GM21737 (cell line): ENCODE measurements at regions not wholly inside any gene's neighbourhood (a gene's known extent, or its start where the extent isn't known, plus 50 kb on each side); places are given as distances from the start of the nearest gene placed in this dataset.

ENCODE experiments used
- ATAC-seq: cut with Tn5 transposase; IDR thresholded peaks from one replicate; pipeline ENCODE4 v1.9.1; 2021; ENCODE audit warnings: mild to moderate bottlenecking, moderate library complexity; ENCODE audit not compliant: unreplicated experiment

GRCh38 chr6:139497345-139497961 lies 123.0 kb upstream of the CITED2 start:
- ATAC-seq = no peak

GRCh38 chr6:139496654-139497344 lies 122.4 kb upstream of the CITED2 start:
- no peak for ATAC-seq

DNA sequence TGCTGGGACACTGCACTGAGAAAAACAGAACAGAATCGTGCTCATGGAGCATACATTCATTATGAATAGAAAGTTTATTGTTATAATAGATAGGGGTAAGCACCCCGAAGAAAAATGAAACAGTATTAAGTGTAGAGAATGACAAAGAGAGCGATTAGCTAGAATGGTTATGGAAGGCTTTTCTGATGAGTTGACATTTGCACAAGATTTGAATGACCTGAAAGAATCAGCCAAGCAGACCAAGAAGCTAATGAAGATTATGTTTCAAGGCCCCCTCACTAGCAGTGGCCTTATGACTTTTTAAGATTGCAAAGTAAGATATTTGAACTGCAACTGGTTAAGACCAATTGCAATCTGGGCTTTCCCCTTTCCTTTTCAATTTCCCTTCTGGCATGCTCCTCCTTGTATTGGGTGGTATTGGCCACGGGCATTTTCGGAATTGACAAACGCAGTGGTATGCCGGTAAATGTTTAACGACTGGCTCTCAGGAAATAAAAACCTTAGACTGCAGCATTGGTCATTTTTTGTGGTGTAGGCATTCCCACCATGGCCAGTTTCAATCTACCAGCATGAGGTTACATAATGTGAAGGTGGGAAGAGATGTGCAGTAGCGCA lies 120.0 kb upstream of the CITED2 start:
- ATAC-seq = no peak

DNA sequence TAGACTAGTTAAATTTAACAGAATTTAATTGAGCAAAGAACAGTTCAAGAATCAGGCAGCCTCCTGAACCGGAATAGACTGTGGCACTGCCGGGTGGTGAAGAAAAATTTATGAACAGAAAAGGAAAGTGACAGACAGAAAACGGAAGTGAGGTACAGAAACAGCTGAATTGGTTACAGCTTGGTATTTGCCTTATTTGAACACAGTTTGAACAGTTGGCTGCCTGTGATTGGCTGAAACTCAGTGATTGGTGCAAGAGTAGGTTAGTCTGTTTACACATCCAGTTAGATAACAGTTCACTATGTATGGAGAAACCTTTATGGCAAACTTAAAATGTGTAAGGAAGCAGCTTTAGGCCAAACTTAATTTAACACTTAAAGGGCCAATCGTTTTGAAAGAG lies 116.0 kb upstream of the CITED2 start:
- no peak for ATAC-seq

- no peak for ATAC-seq
Observed at GRCh38 chr6:139486476-139486799, 112.0 kb upstream of the CITED2 start.

- no peak for ATAC-seq
Observed at GRCh38 chr6:139485742-139486475, 111.5 kb upstream of the CITED2 start.

- ATAC-seq = no peak
Observed at GRCh38 chr6:139485185-139485584, 110.7 kb upstream of the CITED2 start.

DNA sequence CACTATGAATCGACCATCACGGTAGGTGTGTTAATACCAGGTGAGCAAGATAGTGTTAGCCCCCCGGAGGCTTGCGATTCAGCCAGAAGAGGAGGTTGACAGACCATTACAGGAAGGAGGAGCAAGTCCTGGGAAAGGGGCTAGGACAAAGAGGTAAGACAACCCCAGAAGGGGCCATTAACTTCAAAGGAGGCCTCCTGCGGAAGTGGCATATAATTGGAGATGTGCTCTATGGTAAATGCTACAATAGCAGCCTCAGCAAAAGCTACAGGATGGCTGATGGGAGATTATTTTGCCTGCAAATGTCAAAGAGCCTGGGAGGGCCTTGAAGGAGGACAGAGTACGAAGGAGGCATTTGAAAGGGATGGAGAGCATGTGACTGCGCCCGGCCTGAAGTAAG lies 108.6 kb upstream of the CITED2 start:
- no peak for ATAC-seq

GRCh38 chr6:139482287-139482686 lies 107.8 kb upstream of the CITED2 start:
- no peak for ATAC-seq

DNA sequence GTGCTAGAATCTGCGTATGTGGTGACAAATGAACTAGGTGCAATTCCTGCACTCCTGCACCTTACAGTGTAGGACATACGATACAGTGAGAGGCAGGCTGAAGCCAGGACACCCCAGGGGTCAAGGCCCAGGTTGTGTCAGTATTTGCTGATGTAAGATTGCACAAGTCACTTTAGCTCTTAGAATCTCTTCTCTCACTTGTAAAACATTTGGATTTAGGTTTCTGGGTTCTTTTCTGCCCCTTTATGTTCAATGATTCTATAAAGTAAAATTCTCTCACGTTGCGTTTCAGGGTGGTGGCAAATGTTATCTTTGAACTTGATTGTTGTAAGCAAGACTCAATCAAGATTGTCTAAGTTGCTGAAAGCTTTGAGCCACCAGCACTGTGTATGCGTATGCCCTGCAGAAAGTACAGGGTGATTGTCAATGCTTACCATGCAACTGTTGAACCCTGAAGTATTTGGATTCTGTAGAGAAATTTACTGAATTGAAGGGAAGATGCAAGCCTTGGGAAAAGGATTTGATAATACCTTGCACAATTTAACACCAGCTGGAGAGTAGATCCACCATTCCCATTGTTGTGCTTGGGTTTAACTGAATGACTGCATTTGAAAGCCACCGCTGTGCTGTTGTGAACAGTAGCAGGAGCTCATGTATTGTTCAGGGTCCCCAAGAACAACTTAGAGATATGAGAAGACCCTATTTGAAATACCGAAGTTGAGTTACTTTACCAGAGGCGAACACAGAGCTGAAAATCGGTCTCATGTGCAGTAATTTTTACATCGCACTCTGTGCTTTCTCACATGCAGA lies 106.1 kb upstream of the CITED2 start:
- ATAC-seq = no peak

DNA sequence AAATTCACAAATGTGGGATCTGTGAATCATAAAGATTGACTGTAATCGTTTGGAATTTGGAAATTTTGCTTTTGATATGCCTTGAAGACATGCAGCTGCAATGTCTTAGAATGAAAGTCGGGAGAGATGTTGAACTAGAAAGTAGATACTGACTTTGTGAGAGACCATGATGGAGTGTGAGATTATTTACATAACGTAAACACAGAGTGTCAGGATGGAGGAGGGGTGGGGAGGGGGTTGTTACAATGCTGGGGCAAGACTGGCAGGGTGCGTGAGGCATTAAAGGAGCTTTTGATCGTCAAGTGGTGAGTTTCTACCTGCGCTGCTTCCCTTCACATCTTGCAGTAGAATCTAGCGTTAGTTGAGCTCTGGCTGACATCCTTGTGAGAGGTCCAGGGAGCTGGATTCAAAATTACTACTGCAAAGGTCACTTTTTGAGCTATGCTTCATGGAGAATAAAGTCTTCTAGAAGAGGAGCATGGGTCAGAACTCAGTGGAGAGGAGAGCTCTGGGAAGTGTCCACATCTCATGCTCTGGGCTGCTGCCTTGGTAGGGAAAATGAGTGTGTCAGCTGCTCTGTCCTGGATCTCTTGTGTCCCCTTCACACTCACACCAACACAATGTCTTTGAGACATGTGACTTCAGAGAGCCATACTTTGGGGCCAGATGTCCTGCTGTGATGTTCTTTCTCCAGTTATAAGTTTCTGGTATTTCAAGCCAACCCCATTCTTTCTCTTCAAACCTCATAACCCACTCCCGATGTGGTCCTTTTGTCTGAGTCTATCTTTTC lies 105.2 kb upstream of the CITED2 start:
- ATAC-seq = no peak

DNA sequence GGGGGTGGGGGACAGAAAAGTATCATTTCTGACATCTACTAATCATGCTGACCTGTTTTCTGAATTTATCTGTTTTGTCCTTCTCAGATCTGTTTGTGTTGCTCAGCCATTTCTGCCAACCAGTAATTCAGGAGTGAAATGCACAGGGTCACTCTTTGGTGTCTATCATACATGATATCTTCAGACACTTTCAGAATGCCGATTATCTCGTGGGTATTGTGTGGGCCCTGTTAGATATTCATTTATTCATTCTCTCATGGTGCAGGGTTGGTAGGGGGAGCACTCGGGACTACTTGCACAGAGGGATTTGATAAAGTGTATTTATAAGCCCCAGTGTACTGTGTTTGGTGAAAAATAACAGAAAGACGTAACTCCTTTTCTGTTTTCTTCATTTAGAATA lies 101.2 kb upstream of the CITED2 start:
- ATAC-seq = no peak

GRCh38 chr6:139475241-139475640 lies 100.8 kb upstream of the CITED2 start:
- ATAC-seq = no peak

- ATAC-seq = no peak
Observed at GRCh38 chr6:139474145-139475108, 100.0 kb upstream of the CITED2 start.

GRCh38 chr6:139473731-139474130 lies 99.3 kb upstream of the CITED2 start:
- ATAC-seq = no peak

DNA sequence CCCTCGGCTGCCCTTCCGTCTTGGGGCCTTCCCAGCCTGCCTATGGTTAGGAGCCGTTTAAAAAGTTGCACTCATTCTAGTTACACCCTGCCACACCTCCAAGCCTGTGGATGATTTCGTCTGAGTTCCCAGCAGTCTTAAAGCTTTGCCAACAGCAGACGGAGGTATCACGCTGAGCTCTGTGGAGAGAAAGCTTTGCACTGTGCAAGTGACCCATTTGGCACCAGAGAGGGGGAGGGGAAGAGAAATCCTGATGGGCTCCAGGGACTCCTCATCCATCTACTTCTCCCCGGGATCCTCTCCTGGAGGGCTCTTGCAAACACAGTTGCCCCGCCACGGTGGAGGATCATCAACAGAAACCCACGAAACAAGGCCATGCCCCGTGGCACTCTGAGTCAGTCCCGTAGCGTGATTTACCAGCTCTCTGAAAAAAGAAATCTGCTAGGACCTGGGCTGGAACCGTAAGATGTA lies 98.8 kb upstream of the CITED2 start:
- ATAC-seq = no peak

DNA sequence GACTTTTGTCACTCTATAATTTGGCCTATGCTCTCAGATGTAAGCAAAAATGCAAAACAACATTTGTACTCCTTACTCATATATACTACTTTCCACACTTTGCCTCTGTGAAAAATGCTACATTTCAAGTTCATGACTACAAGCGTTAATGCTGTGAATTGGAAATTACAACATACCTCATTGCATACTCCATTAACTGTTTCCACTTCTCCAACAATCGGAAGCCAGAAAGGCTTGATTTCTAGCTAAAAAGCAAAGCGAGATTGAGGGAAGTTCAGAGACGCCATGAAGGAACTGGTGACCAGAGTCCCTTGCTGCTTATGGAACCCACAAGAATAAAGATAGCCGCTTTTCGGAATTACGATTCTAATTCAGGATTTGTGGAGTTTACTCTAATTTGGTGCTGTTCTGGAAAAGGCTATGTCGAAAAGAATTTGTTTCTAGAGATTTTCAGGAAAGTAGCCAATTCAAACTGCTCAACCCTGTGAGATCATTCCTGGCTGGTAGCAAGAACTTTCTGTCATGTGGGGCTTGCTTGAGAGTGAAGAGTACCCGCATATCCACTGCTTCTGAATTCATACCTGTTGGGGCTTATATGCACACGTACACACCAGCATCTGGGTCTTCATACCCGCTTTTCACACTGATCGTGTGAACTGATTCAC lies 98.0 kb upstream of the CITED2 start:
- no peak for ATAC-seq

- ATAC-seq = no peak
Observed at GRCh38 chr6:139470997-139471396, 96.5 kb upstream of the CITED2 start.
